ENCODE measurements at regions not wholly inside any gene's neighbourhood (a gene's known extent, or its start where the extent isn't known, plus 50 kb on each side); places are given as distances from the start of the nearest gene placed in this dataset.

DNA sequence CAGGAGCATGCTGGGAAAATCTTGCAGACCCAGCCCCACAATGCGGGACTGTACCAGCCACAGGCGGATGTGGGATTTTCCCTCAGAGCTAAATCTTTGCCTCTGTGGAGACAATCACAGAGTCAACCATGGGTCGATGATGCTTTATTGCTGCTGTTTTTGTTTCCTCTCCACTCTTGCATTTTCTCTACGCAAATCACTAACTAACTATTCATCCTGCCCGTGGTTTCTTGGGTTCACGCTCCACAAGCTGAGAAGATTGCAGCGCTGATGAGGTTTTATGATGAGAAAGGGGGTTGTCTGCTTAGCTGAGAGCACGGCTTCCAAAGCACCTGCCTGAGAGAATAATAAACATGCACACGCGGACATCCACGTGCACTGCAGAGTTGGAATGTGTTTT is 500.2 kb upstream of the ADAMTS16 start:
- TF ChIP-seq, protein P1, sequence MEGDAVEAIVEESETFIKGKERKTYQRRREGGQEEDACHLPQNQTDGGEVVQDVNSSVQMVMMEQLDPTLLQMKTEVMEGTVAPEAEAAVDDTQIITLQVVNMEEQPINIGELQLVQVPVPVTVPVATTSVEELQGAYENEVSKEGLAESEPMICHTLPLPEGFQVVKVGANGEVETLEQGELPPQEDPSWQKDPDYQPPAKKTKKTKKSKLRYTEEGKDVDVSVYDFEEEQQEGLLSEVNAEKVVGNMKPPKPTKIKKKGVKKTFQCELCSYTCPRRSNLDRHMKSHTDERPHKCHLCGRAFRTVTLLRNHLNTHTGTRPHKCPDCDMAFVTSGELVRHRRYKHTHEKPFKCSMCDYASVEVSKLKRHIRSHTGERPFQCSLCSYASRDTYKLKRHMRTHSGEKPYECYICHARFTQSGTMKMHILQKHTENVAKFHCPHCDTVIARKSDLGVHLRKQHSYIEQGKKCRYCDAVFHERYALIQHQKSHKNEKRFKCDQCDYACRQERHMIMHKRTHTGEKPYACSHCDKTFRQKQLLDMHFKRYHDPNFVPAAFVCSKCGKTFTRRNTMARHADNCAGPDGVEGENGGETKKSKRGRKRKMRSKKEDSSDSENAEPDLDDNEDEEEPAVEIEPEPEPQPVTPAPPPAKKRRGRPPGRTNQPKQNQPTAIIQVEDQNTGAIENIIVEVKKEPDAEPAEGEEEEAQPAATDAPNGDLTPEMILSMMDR (IDR thresholded peaks at IDR 0.05), result no peak
- no peak for TF ChIP-seq POLR2A (IDR thresholded peaks at IDR 0.05)

All from thyroid gland (tissue), 4 donors.